Globus pallidus (tissue), 1 donor: ENCODE measurements at regions not wholly inside any gene's neighbourhood (a gene's known extent, or its start where the extent isn't known, plus 50 kb on each side); places are given as distances from the start of the nearest gene placed in this dataset.

Experiments
- DNase-seq: peaks from one replicate; pipeline ENCODE4 v3.0.0-alpha.2; 2015; ENCODE audit warnings: low spot score

GRCh38 chr2:239630618-239631286 lies 229.9 kb upstream of the HDAC4 start:
- no peak for DNase-seq

- no peak for DNase-seq
These were observed 229.3 kb upstream of the HDAC4 start for GRCh38 chr2:239629926-239630617.

DNA sequence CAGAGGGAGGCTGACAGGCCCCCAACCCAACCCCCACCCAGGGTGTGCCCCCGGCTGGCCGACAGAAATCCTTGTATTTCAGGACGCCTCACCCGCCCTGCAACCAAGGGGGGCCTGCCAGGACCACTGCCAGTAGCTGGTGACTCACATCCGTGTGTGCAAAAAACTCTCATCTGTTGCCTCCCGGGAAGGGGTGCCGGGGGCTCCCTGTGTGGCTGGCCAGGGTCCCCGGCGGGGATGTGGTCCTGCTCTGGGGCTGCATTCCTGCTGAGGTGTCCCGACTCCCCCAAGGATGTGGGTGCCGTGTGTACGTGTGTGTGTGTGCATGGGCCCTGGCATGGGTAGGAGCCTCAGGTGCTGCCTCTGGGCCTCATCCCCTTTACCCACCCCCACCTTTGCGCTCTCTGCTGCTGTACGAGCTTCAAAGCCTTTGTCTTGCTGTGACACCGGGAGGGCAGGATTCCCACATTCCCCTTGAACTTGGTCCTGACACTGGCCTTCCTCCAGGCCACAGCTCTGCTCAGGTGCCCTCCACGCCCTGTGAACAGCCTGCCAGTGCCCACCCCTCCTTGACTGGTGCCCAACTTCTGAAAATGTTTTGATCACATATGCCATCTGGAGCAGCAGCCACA lies 226.3 kb upstream of the HDAC4 start:
- no peak for DNase-seq

GRCh38 chr2:239625971-239626734 lies 225.3 kb upstream of the HDAC4 start:
- no peak for DNase-seq

- DNase-seq: no peak
These were observed 224.5 kb upstream of the HDAC4 start for GRCh38 chr2:239625156-239625845.

DNA sequence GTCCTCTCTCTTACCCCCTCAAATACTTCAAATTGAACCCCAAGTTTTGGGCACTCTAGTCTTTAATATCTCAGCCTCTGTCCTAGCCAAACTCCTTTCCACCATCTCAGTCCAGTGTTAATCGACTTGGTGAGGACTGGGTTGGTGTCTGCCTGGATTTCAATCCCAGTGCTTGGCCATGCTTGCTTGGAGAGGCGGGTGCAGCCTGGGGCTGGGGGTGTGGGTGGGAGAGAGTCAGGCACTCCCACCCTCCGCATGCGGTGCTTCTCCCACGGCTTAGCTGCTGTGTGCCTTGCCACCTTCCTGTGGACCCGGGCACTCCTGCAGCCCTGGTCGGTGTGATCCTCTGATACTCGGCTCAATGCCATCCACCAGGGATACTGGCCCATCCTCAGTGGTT lies 220.8 kb upstream of the HDAC4 start:
- DNase-seq: no peak

- DNase-seq: no peak
These were observed 218.5 kb upstream of the HDAC4 start for GRCh38 chr2:239619369-239619768.

DNA sequence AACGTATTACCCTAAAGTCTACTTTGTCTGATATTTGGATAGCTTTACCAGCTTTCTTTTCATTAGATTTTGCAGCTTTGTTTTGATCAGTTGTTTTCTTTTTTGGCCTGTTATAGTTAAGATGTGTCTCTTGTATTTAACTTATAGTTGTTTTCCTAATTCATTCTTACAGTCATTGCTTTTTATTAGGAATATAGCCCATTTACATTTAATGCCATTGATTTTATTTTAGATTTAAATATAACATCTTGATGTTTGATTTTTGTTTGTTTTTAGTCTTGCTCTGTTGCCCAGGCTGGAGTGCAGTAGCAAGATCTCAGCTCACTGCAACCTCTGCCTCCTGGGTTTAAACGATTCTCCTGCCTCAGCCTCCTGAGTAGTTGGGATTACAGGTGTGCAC lies 215.9 kb upstream of the HDAC4 start:
- DNase-seq: no peak

DNA sequence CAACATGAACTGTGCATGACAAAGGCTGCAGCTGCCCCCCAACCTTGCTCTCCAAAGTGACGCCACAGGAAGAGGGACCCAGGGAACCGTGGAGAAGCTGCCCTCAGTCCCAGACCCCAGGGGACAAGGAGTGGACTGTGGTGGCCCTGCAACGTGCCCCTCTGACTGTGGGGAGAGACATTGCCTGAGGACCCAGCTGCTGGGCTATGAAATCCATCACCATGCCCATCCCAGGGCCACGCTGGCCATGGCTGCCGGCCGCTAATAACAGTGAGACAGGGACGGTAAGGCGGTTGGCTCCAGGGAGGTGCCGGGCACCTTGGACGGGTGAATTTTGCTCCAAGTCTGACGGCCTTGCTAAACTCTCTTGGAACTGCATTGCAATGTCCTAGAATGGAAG lies 211.3 kb upstream of the HDAC4 start:
- no peak for DNase-seq

- DNase-seq: no peak
These were observed 210.5 kb upstream of the HDAC4 start for GRCh38 chr2:239611222-239611795.

DNA sequence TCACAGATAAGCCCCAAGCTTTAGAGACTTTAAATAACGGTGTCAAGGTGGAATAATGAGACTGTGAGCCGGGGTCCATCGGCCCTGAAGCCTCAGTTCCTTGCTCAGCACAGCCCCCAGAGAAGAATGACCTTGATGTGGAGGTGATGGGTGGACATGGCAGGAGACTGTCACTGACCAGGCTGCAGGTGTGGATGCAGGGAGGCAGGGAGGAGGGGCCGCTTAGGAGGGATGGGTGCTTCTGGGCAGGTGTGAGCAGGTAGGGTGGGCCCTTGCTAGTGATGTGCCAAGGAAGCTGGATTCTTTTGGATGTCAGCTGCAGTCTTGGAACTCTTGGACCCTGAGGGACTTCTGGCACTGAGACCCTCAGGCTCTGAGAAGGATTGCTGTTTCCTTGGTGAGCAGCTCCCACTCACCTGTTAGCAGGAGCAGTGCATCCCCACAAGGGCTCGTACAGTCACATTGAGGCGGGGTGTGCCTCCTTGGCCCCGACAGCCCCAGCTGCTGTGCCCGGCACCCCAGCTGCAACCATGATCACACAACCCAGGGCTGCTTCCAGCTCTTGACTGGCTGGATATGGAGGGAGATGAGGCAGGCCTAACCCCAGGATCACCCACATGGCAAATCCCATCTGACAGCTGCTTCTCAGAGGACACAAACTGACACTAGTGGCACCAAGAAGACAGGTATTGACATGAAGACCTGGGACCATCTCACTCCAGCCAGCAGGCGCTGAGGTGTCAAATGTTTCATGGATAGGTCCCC lies 209.8 kb upstream of the HDAC4 start:
- DNase-seq: no peak

DNA sequence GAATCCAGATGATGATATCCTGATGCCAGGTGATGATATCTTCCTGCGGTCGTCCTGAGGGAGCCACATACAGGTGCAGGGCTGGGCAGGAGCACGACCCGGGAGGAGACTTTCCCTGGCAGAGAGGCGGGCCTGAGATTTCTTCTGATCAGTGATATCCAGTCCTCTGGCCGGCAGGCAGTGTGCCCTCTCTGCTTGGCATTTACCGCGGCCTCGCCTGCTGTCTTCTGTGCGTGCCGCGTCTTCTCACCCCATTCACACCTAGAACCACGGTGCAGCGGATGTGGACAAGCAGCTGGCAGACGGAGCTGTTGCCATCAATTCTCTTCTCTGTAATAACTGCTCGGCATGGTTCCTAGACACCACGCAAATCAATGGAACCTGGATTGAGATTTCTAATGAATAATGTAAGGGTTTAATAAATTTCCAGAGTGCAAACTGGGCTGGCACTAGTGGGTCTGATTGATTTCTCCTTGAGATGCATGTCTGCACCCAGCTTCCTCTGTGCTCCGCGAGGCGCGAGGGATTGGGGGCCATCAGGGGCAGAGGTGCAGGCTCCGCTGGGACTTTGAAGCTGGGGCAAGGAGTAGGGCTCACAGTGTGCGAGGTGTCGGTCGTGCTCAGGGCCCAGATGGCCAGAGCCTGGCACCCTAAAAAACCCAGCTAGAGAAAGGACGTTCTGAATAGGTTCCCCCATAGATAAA lies 208.9 kb upstream of the HDAC4 start:
- no peak for DNase-seq

DNA sequence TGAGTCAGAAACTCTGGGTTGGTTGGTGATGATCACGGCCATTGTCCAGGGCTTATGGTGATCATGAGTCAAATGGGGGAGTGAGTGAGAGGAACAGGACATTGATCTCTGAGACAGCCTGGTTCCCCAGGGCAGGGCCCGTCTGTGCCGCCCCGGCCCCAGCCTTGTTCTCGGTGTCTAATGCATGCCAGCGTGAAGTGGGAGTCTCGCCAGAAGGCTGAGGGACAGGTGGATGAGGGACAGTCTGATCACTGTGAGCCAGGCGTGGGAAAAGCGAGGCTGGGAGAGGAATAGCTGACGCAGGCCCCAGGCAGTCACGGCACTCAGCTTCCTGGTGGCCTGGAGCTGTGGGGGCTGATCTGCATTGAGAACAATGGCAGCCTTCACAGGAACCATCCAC lies 208.3 kb upstream of the HDAC4 start:
- DNase-seq: no peak

GRCh38 chr2:239608723-239609122 lies 207.9 kb upstream of the HDAC4 start:
- DNase-seq: no peak

DNA sequence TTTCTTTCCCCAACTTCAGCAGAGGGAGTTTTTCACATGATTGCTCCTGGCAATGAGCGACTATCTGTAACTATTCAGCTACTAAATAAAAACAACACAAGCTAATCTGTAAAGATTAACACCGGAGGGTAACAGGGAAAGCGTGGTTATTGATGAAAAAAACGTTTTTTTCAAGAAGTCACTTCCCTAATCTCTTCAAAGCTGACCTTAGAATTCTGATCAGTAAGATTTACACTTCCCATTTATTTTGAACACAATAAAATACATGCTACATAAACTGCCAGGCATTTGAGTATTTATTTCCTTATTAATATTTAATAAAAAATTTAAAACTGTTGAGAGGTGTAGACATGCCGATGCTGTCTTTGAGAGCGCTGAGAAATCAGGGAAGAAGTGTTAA lies 207.4 kb upstream of the HDAC4 start:
- no peak for DNase-seq

- DNase-seq: no peak
These were observed 206.8 kb upstream of the HDAC4 start for GRCh38 chr2:239607517-239608191.

- DNase-seq: no peak
These were observed 206.1 kb upstream of the HDAC4 start for GRCh38 chr2:239606741-239607516.

GRCh38 chr2:239605976-239606375 lies 205.2 kb upstream of the HDAC4 start:
- peak; percentile 60 for DNase-seq

- no peak for DNase-seq
These were observed 204.6 kb upstream of the HDAC4 start for GRCh38 chr2:239605409-239605808.
